RPMI8226 (cell line): ENCODE measurements at regions not wholly inside any gene's neighbourhood (a gene's known extent, or its start where the extent isn't known, plus 50 kb on each side); places are given as distances from the start of the nearest gene placed in this dataset.
"Not testable (repeated sequence)": the region's sequence is repeated elsewhere in the genome, so short reads cannot be mapped to it uniquely, and the experiment has no call there.

Source experiments
- DNase-seq: peaks from one replicate; pipeline ENCODE4 v3.0.0-alpha.2; 2015

DNA sequence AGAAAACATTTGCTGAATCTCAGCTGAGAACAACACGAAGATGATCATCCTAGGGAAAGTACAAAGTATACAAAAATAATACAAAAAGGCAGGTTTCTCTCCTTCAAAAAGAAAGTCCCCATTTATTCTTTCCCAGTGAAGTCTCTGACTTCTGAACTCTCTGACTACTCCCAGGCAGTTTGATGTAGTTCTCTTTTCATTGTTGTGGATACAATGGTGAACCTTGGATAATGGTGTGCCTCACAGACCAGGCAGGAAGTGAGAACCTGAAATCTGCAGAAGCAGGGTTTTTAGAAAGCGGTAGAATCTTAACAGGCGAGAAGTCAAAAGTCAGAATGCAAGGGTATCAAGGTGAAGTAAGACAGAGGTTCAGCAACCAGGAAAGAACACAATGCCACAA is 150.8 kb upstream of the NRP1 start:
- no peak for DNase-seq

DNA sequence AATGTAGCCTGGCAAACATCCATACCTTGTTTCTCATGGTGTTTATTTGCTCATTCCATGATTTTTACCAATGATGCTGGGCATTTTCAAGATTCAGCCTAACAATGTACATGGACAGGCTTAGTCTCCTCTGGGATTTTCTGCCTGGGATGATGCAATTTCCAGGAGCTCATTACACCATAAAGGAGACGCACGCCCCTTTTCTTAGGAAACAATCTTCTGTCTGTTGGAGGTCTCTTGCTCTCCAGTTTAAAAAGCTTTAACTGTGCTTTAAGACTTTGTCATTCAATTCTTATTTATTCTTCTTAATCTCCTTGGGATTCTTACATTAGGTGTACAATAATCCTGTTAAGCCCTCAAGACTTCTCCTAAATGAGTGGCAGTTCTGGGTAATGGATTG is 150.3 kb upstream of the NRP1 start:
- DNase-seq, result no peak

DNA sequence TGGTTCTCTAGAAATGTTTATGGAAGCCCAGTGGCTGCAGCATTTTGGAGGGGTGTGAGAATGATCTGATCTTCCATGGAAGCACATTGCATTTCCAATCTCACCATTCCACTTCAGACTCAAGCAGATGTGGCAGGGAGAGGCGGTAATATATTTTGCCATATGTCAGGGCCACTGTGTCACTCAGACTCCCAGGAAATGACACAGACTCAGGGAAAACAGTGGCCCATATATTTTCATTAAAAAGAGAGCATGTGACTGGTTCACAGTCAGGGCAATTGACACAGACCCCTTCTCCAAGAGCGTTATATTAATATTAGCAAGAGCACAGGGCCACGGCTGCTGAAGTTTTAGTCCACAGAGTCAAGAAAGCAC is 149.3 kb upstream of the NRP1 start:
- DNase-seq, result no peak

DNA sequence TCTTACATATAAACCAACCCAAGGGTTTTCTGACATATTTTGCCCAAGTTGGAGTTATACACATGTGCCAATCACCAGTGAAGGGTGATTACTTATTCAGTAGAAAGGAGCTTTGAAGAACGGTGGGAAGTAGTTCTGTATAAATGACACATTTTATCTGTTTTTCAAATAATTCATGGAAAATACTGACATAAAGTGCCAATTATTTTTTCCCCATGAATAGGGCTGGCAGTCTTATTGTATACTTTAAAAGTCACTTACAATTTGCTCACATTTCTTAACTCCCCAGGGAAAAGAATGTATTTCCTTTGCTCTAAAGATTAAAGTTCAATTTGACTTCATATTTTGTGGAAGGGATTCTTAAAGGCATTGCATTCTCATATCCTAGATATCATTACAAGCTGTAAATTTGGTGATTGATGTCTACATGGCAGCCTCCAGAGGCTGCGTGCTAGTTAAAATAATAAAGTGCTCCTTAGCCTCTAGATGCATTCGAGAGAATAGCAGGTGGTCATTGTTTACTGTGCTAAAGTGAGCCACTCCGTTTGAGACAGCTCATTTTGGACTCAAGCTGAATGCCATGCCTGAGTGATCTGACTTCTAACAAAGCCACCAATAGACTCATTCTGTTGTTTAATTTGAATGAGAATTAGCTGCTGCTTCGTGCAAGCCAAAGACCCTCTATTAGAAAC is 148.8 kb upstream of the NRP1 start:
- no peak for DNase-seq

DNA sequence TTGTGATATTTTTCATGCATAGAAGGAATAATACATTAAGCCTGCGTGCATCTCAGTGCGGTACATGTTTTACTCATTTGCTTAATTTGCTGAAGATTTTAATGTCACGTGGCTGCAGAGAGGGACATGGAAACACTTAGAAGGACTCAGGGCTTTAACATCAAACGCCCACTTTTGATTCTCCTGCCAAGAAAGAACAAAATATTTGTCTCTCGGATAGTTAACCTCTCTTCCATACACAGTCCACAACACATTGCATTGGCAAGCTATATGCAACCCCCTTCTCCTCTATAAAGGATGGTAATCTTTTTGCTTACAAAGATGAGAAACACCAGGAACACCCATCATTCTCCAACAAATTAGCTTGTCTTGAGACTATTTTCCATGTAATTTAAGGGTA is 148.0 kb upstream of the NRP1 start:
- no peak for DNase-seq

DNA sequence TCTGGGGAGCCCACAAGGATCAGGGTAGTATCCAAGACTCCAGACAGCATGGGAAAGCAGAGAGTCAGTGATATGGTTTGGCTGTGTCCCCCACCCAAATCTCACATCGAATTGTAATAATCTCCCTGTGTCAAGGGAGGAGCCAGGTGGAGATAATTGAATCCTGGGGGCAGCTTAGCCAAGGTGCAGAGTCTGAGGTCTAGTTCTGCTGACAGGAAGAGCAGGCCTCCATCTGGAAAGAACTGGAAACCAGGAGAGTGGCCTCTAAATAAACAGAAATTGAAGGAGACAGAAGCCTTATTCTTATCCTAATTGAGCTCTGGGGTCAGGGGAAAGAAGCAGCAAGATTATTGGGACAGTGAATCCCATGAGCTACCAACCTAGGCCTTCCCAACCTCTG is 146.7 kb upstream of the NRP1 start:
- no peak for DNase-seq

DNA sequence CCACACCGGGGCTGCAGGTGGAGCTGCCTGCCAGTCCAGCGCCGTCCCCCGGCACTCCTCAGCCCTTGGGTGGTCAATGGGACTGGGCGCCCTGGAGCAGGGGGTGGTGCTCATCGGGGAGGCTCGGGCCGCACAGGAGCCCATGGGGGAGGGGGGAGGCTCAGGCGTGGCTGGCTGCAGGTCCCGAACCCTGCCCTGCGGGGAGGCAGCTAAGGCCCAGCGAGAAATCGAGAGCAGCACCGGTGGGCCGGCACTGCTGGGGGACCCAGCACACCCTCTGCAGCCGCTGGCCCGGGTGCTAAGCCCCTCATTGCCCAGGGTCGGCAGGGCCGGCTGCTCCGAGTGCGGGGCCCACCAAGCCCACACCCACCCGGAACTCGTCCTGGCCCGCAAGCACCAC is 145.9 kb upstream of the NRP1 start:
- DNase-seq, result not testable (repeated sequence)

DNA sequence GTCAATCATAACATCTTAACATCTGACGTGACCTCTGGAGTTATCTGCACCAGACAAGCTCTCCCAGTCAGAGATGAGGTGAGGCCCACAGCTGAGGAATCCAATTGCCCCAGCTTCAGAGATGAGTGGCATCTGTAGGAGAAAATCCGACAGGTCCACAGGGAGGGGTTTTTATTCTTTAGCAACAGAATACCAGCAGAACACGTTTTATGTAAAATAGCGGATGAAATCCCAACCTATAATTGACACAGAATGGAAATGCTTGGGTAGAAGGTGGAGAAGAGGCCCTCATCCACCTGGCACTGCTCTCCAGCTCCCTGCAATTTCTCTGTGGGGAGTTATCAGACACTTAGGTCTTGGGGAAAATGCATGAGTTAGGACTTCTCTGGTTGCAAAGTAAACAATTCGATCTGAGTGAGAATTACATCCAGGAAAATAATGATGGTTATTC is 144.2 kb upstream of the NRP1 start:
- DNase-seq, result no peak

DNA sequence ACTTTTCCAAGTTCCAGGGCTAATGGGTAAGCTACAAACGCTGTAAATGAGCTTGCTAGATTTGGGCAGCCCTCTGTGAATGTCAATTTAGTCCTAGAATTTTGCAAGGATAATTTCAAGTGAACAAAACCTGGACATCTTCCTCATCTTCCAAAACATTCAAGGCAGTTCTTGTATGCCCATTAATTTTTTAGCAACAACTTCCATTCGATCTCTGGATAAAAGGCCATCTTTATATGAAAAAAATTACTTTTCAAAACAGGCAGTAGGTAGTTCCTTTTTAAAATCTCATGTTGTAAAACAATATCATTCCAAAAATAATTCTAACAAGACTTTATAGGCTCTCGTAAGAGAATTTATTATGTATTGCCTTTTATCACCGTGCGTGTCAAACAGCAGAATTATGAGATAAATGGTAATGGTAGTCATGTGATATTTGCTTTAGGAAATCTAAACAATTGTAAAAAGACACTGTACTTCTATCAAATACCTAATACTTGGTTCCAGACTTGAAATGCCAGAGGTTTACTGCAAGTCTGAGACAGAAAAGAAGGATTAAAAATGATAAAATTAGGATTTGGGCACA is 143.7 kb upstream of the NRP1 start:
- no peak for DNase-seq

DNA sequence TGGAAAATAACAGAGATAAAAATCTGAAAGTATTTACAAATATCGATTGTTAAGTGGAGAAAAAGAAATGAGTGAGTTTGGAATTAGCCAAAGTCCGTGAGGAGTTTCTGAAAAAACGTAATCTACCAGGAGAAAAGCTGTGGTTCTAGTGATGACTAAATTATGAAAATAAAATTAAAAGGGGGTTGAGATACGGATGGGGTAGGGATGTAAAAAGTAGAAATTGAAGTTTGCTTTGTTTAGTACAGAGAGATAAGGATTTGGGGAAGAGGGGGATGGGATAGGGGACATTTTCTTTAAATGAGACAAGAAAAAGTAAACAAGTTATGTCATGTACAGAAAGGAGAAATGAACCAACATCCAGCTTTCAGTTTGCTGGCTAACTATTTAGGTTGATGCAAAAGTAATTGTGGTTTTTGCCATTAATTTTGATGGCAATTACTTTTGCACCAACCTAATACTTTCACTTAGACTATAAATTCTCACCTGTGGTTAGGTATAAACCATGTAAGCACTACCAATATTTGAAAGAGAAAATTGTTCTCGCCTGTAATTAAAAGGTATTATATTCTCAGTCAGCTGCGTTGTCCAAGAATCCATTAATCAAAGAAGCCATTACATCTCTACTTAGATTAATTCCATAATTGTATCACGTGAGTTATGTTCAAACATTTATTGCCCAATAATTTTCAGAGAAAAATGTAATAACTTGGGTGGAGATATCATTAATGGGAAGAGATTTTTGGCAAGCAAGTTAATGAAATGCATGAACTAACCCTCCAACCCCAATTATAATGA is 143.0 kb upstream of the NRP1 start:
- DNase-seq, result no peak

DNA sequence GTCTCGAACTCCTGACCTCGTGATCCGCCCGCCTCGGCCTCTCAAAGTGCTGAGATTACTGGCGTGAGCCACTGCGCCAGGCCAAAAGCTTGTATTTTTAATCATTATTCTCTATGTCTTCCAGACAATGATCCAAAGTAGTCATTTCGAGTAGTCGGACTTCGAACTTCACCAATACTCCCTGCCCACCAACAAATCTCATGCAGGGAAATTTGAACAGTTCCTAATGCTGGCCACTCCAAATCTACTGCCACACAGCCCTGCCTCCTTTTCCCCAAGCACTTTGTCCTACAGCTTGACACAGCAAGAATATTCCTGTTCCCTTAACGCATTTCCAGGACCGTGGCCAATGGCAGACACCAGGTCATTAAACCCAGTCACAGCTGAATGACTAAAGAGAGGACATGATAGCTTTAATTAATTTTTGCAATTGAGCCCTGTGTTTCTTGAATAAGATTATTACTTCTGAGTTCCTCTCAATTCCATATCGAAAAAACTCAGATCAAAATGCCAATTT is 142.3 kb upstream of the NRP1 start:
- no peak for DNase-seq

DNA sequence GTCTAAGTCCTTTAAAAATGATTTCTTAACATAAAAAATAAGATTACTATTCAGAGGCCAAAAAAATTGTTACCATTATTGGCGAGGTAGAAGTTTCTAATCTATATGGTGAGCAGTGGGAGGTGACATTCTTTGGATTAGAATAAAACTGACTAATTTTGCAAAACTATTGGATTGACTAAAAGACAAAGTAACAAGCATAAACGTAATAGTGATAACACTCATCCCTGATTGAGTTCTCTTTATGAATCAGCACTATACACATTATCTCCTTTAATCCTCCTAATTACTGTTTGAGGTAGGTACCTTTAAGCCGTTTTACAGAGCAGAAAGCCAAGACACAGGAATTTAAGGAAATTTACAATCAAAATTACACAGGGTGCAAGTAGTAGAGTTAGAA is 139.2 kb upstream of the NRP1 start:
- no peak for DNase-seq

DNA sequence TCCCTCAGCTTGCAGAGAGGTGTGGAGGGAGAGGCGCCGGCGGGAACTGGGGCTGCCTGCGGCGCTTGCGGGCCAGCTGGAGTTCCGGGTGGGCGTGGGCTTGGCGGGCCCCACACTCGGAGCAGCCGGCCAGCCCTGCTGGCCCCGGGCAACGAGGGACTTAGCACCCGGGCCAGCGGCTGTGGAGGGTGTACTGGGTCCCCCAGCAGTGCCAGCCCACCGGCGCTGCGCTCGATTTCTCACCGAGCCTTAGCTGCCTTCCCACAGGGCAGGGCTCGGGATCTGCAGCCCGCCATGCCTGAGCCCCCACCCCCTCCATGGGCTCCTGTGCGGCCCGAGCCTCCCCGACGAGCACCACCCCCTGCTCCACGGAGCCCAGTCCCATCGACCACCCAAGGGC is 133.5 kb upstream of the NRP1 start:
- DNase-seq, result not testable (repeated sequence)

DNA sequence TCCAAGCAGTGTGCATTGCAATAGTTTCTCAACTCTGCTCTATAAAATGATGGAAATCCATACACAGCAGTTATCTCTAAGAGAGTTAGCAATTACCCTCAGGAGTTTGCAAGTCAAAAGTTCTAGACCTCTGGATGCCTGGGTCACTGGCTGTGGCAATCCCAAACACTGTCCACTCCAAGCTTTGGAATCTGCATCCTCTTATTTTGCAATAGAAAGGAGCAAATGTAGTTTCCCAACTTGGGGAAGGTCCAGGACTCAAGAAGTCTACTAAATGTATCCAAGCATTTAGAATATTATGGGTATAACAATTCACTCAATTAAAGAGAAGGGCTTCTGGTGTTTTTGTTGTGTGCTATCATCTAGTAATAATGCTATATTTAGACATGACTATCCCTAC is 131.3 kb upstream of the NRP1 start:
- no peak for DNase-seq

DNA sequence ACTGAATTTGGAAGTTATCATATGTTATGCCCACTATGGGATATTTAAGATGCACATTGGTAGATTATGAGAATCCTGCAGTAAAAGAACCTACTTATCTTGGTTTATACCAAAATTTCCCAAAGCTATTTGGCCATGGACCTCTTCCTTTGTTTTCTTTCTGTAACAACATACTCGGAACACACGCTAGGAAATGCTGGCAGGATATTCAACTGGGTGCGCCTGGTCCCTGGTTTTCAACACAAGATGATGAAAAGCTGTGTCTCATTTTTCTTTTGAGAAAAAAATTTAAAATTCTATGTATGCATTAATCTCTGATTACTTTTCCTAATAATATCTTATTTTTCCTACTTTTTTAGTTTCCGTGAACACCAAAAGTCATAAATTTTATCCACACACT is 128.5 kb upstream of the NRP1 start:
- no peak for DNase-seq

DNA sequence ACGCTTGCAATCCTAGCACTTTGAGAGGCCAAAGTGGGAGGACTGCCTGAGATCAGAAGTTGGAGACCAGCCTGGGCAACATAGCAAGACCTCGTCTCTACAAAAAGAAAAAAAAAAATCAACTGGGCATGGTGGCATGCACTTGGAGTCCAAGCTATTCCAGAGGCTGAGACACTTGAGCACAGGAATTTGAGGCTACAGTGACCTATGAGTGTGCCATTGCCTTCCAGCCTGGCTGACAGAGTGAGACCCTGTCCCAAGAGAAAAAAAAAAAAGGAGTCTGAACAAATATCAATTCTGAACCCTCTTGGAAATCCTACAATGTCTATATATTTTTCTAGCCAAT is 126.8 kb upstream of the NRP1 start:
- no peak for DNase-seq

DNA sequence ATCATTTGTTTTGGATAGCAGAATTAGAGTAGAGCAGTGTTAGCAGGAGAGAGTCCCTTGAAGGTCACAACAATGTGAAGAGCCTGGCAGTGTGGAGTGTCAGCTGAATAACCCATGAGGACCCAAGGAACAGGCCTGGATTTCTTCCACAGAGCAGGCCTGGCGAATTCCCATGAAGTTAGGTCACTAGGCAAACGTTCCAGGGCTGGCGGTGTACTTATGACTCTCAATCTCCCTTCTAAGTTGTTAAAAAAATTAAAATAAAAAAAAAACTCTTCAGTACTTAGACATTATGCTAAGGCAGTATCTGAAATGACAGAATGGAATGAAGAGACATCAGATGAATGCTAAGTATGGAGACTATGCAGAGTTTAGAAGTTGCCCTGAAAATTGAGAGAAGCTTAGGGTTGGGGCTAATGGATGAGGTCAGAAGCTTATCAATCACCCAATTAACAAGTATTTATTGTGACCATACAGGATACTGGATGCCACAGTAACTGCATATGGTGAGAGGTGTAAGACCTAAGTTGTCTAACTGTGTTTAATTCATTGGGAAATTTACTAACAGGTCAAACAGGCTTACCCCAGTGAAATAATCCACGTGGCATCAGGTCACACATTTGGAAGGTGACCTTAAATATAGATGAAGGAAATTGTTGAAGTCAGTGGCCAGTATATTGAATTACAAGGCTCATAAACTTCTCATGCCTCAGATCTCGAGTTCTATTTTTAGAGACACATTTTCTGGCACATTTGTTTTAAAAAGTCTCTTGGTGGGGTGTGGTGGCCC is 126.2 kb upstream of the NRP1 start:
- no peak for DNase-seq

DNA sequence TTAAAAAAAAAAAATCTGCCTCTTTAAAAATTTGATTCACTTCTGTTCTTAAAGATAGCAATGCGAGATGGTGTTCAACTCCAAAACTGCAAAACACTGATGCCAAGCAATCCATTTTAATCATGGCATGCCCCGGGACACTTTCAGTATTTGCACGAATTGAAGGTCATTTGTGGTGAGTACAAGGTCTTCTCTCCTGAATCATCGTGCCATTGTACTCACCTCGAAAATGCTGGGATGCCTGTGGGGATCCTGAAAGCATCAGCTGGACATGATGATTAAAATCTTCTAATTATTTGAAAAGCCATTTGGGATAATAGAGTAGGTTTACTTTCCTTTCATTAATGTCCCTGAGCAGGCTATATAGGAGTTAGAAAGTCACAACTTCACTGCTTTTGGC is 125.1 kb upstream of the NRP1 start:
- no peak for DNase-seq

DNA sequence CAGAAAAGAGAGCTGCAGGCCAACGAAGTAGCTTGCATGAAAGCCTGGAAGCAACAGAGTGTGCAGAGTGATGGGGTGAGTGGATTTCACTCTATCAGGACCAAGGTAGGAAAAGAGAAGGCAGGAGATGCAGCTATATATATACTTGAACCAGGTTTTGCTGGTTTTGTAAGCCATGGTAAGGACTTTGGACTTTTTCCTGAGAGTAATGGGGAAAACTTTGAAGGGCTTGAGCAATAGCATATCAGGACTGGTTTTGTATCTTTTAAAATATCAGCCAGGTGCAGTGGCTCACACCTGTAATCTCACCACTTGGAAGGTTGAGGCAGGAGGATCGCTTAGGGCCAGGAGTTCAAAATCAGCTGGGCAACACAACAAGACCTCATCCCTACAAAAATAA is 120.6 kb upstream of the NRP1 start:
- no peak for DNase-seq

DNA sequence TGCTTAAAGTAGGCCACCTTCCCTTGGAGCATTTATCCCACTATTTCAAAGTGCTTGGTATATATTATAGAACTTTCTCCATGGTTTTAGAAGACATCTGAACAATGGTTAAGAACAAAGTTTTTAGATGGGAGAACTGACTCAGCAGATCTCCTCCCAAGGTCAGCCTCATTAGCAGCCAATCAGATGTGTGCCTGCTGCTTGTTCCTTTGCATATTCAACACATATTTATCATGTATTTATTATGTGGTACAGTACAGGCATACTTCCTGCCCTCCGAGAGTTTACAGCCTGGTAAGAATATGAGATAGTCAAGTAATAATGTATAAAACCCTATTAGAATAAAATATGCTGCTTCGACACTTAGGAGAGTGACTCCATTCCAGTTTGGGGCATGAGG is 120.1 kb upstream of the NRP1 start:
- no peak for DNase-seq

DNA sequence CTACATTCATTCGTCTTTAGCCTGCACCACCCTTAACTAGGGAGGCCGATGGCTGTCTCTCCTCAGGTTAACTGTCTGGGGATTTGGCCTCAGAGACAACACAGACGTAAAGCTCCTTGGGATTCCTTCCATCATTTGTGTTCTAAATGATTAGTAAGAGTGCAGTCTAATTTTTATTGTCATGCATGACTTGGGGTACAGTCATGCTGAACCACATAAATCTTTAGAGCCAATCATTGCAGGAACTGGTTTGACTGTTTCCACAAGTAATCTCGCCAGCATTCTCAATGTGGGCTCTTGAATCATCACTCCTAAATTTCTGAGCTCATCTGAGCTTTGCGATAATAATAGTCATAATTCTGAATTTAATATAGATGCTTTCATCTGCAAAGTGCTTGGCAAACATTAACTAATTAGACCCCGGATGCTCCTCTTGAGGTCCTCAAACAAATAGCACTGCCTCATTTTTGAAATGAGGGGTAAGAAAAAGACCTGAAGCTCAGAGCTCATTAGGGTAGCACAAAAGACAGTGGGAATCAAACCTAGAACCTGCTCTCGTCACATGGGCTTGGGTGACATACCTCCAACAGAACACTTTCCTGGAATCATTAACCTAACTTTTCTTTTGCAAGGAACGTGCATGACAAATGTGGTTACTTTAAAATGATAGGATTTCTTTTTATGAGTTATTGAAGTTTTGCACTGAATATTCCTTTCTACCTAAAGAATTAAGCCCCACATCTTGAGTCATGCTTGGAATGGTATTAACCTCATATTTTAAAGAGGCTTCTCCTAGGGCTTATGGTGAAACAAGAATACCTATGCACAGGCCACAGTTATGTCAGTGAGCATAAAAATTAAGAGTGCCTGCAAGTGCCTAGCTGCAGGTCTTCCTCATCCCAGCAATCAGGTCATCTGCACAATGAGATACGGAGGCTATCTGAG is 118.9 kb upstream of the NRP1 start:
- no peak for DNase-seq

DNA sequence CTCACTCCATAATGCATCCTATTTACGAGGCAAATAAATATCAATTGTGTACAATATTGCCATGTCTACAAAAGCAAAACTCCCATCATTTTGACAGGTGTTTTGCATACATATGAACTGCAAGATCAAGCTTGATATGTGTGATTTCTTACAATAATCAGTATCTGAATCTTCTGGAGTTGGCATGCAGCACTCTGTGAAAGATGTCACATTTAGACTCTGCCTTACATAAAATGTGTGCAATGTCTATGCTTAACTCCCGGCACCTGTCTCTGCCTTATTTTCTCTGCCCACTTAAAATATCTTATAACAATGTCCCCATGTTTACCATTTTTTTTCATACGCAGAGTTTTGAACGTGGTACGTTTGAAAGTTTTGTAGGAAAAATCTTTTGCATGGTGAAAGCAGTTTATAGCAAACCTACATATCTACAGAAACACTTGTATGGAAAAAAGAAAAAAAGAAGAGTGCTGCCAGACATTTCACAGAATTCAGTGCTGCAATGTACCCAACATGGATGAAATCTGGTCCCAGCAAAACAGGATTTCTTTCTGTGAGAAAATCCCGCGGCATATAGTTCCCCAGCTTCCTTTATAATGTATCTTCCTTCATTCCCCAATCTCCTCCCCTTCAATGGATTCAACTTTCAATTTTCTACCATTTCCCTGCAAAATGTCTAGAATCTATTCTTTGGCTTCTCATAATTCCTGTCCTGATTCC is 114.1 kb upstream of the NRP1 start:
- no peak for DNase-seq
